Omental fat pad (tissue), 3 donors: ENCODE measurements at regions not wholly inside any gene's neighbourhood (a gene's known extent, or its start where the extent isn't known, plus 50 kb on each side); places are given as distances from the start of the nearest gene placed in this dataset.
"Not testable (repeated sequence)": the region's sequence is repeated elsewhere in the genome, so short reads cannot be mapped to it uniquely, and the experiment has no call there.

ENCODE experiments used
- ATAC-seq: fragments of 150-250 bp; one replicate; pipeline ENCODE4 v1.9.1; 2016; ENCODE audit warnings: mild to moderate bottlenecking, moderate library complexity; ENCODE audit not compliant: low FRiP score
- DNase-seq: peaks from one replicate; pipeline ENCODE4 v3.0.0-alpha.2; 2019; ENCODE audit warnings: low spot score
- TF ChIP-seq, protein P1 (sequence below), 3 donors: fragments of 450-650 bp; IDR thresholded peaks; one replicate each; pipeline ENCODE4 v1.5.1; 2016 to 2017; ENCODE audit warnings: antibody characterized with exemption in 3 of 3, mild to moderate bottlenecking in 3 of 3, moderate library complexity in 2 of 3

GRCh38 chr10:6833458-6834011 is 253.5 kb upstream of the PRKCQ start:
- DNase-seq: no peak
- ATAC-seq: no peak

GRCh38 chr10:6830981-6831380 is 250.9 kb upstream of the PRKCQ start:
- not testable (repeated sequence) for ATAC-seq

More at GRCh38 chr10:6833458-6834011, 253.5 kb upstream of the PRKCQ start:
- TF ChIP-seq, protein P1, sequence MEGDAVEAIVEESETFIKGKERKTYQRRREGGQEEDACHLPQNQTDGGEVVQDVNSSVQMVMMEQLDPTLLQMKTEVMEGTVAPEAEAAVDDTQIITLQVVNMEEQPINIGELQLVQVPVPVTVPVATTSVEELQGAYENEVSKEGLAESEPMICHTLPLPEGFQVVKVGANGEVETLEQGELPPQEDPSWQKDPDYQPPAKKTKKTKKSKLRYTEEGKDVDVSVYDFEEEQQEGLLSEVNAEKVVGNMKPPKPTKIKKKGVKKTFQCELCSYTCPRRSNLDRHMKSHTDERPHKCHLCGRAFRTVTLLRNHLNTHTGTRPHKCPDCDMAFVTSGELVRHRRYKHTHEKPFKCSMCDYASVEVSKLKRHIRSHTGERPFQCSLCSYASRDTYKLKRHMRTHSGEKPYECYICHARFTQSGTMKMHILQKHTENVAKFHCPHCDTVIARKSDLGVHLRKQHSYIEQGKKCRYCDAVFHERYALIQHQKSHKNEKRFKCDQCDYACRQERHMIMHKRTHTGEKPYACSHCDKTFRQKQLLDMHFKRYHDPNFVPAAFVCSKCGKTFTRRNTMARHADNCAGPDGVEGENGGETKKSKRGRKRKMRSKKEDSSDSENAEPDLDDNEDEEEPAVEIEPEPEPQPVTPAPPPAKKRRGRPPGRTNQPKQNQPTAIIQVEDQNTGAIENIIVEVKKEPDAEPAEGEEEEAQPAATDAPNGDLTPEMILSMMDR (IDR thresholded peaks at IDR 0.05): no peak

DNA sequence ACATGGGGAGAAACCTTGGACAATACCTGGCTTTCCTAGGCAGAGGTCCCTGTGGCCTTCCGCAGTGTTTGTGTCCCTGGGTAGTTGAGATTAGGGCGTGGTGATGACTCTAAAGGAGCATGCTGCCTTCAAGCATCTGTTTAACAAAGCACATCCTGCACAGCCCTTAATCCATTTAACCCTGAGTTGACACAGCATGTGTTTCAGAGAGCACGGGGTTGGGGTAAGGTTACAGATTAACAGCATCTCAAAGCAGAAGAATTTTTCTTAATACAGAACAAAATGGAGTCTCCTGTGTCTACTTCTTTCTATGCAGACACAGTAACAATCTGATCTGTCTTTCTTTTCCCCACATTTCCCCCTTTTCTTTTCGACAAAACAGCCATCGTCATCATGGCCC is 244.7 kb upstream of the PRKCQ start:
- not testable (repeated sequence) for DNase-seq, ATAC-seq

More at GRCh38 chr10:6830981-6831380, 250.9 kb upstream of the PRKCQ start:
- not testable (repeated sequence) for DNase-seq

DNA sequence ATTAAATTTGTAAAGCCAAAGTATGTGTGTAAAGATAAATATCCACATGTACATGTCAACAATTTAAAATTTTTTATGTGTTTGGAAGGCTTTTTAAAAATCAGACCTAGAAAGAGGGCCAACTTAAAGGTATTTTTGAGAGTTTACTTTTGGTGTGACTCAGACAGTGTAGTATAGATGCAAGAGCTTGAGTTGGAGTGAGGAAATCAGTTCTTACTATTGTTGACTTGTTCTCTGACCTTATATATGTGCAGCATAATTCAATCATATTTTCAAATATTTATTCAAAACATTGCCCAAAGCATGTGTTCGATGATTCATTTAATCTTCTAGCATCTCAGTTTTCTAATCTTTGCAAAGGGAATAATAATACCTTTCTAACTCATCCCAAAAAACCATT is 243.7 kb upstream of the PRKCQ start:
- DNase-seq (no peak), ATAC-seq (no peak)
- TF ChIP-seq, protein P1 (IDR thresholded peaks at IDR 0.05): no peak

DNA sequence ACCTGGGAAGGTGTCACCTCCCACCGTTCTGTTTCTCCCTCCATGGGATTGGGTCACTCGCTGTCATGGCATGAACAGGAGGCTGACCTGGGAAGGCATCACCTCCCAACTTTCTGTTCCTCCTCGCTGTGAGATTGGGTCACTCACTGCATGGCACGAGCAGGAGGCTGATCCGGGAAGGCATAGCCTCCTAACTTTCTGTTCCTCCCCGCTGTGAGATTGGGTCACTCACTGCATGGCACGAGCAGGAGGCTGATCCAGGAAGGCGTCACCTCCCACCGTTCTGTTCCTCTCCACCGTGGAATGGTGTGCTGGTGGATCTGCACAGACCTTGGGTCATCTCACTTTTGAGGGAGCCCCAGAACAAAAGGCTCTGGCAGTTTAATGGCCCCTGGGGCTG is 239.2 kb upstream of the PRKCQ start:
- TF ChIP-seq, protein P1 (IDR thresholded peaks at IDR 0.05): no peak
- DNase-seq: no peak
- no peak for ATAC-seq

DNA sequence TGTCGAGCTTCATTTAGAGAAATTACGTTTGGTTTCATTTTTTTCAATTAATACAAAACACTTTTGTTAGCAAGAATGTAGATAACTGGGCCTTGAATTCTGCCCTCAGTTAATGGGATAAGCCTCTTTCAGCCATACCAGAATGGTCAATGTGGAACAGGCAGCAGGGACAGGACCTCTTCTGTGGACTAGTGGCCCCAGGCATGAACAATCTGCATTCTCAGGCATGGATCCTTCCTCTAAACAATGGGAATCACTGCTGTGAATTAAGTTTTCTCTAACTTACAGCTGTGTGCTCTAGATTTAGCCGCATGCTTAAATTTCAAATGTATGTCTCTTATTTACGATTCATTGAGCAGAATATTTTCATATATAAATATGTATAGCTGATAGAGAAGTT is 237.7 kb upstream of the PRKCQ start:
- TF ChIP-seq, protein P1 (IDR thresholded peaks at IDR 0.05): no peak
- DNase-seq (no peak), ATAC-seq (no peak)

DNA sequence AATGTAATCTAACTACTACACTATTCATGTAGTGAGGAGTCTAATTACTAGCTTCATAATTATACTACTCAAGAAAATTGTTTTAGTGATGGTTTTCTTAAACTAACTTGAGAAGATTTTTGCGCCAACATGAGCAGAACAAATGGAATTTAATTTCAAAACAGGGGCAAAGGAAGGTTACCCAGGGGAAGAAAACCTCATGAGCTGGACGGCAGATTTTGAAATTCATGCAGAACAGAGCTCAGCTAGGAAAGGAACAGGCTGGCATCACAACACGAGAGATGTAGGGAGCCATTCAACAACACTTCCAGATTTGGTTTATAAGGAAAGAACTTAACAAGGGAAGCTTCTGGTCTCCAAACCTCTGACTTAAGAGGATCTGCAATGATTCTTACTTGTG is 235.3 kb upstream of the PRKCQ start:
- ATAC-seq: no peak
- DNase-seq: no peak
- TF ChIP-seq, protein P1 (IDR thresholded peaks at IDR 0.05): no peak

- TF ChIP-seq, protein P1 (IDR thresholded peaks at IDR 0.05): no peak
- no peak for ATAC-seq
- no peak for DNase-seq
Measured at GRCh38 chr10:6813856-6814255, 233.8 kb upstream of the PRKCQ start.
